NCI-H82 (cell line): ENCODE measurements at regions not wholly inside any gene's neighbourhood (a gene's known extent, or its start where the extent isn't known, plus 50 kb on each side); places are given as distances from the start of the nearest gene placed in this dataset.
"Not testable (repeated sequence)": the region's sequence is repeated elsewhere in the genome, so short reads cannot be mapped to it uniquely, and the experiment has no call there.

Experiments used
- DNase-seq: peaks from one replicate; lab custom pipeline; 2025; lab: John Stamatoyannopoulos, UW

DNA sequence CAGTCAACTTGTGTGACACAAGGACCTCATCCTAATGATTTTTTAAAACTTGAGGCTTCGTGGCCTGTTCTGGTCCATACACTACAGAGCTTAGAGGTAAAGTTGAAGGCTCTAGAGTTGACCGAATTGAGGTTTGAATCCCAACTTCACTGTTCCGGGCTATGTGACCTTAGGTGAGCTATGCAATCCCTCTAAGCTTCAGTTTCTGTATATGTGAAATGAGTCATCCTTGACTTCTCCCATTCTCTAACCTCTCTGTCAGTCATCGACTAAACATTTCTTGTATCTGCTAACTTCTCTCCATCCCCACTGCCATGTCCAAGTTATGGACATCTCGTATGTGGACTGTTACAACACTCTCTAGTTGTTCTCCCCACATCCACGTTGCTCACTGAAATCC, 178.2 kb upstream of the TMEM45B start:
- DNase-seq: no peak

DNA sequence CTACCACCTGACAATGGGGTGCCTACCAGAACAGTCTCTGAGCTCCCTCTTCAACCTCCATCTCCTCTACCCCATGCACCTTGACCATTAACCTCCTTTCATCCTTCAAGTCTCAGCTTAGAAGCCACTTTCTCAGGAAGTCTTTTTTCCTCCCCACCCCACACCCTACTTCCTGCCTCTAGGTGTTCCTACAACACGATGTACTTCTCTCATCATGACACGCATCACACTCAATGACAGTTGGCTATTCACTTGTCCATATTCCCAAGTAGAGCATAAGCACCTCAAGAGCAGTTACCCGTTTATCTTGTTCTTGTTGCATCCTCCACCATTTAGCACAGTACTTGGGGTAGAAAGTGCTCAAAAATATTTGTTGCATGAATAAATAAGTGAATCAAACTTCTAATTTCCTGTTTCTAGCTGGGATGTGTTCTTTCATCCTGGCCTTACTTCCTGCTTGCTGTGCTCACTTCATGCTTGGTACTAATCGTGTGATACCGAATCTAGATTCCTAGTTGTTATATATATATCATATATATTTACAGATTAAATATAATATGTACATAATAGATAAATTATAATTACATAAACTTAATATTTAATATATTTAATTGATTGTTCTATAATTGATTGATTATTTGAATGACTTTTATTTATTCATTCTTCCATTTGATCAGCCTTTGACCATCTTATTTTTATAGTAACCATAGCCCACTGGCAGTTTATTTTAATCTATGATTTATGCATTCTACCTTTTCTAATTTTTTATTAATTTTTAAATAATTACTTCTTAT, 177.5 kb upstream of the TMEM45B start:
- DNase-seq: no peak

DNA sequence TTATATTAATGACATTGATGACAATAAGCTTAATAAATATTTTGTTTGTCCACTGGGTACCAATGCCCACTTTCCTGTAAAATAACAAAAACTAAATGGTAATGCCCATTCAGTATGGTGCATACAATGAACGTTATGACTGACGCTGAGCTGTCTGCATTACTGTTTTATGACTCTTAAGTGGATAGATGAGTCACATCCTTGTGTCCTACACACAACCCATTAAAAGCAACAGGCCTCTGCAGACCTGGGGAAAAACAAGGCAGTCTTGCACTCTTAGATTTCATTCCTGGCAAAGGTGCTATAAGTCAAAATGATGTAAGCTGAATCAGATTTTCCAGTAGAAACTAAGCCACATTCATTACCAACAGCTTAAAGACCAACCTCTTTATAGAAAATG, 176.3 kb upstream of the TMEM45B start:
- DNase-seq: no peak

DNA sequence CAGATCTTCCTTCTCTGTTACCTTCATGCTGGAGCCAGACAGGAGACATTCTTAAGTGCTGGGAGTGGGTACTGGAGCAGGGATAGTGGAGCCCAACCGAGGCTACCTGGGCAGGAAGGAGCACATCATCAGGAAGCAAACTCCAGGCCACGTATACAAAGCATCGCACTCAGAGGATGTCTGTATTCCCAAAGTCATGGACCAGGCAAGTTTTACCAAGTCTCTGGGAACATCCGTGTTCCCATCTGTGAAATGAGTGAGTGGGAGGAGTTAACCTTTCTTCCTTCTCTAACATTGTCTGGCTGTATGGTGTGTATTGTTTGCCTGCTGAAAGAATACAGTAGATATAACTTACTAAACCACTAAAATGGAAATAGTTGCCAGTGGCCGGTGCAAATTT, 175.0 kb upstream of the TMEM45B start:
- no peak for DNase-seq

DNA sequence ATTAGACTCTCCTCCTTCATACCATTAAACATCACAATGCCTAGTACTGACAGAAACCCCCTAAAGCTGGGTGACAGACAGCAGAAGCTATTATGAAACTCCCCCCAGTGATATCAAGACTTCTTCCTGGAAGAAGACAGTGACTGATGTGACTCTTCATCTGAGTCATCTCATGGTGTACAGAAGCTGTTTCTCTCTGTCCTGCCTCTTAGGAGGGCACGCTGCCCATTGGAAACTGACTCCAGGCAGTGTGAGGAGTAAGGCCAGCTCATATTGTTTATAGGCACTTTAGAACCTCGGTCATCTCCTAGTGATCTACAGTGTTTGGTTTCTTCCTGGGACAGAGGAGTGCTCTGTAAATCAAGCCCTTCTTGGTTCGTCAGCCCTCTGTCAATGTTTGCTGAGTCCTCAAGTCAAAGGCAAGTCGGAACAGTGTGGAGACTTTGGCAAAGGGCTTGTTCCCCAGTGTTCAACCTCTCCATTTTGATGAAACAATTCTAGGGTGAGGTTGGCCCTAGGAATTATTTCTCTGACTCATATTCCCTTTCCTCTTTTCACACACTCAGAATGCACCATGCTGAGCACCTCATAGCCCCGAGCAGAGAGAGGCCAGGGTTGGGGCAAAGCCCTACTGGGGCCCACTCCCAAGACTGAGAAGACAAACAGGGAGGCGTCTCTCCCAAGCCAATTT, 172.5 kb upstream of the TMEM45B start:
- no peak for DNase-seq

DNA sequence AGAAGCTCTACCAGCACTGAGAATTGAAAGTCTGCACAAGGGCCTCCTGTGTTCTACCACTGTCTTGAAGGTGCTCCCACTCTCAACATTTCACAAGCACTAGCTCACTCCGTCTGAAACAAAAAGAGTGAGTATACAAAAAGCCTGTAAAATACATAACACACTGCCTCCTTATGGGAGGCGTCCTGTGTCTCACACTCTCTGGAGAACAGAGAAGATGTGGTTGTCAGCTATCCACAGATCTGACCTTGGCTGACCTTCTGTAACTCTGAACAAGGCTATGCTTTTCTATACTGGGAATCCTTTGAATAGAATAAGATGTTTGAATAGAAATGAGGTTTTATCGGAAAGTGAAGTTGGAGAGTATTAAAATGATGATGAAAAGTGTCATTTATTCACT, 171.3 kb upstream of the TMEM45B start:
- DNase-seq: no peak

DNA sequence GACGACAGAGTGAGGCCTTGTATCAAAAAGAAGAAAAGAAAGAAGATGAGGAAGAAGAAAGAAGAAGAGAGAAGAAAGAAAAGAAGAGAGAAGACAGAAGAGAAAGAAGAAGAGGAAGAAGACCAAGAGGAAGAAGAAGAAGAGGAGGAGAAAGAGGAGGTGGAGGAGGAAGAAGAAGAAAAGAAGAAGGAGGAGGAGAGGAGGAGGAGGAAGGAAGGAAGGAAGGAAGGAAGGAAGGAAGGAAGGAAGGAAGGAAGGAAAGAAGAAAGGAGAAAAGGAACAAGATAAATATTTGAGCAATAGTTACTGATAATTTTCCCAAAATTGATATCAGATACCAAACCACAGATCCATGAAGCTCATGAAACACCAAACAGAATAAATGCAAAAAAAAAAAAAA, 169.7 kb upstream of the TMEM45B start:
- no peak for DNase-seq

DNA sequence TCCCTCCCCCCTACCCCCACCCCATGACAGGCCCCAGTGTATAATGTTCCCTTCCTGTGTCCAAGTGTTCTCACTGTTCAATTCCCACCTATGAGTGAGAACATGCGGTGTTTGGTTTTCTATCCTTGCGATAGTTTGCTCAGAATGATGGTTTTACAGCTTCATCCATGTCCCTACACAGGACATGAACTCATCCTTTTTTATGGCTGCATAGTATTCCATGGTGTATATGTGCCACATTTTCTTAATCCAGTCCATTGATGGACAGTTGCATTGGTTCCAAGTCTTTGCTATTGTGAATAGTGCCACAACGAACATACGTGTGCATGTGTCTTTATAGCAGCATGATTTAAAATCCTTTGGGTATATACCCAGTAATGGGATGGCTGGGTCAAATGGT, 165.6 kb upstream of the TMEM45B start:
- DNase-seq: not testable (repeated sequence)

DNA sequence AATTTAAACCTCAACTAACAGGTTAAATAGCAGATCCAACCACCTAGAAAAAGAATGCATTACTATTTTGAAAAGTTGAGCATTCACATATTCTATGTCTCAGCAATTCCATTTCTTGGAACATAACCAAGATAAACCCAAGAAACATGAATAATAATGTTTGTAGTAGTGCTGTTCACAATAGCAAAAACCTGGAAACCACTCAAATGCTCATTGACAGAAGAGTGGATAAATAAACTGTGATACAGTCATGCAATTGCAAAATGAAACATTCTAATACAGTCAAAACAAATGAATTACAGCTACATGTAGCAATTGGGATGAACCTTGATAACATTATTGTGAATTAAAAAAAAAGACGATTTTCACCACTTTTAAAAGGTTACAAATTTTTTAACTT, 162.8 kb upstream of the TMEM45B start:
- DNase-seq: no peak

DNA sequence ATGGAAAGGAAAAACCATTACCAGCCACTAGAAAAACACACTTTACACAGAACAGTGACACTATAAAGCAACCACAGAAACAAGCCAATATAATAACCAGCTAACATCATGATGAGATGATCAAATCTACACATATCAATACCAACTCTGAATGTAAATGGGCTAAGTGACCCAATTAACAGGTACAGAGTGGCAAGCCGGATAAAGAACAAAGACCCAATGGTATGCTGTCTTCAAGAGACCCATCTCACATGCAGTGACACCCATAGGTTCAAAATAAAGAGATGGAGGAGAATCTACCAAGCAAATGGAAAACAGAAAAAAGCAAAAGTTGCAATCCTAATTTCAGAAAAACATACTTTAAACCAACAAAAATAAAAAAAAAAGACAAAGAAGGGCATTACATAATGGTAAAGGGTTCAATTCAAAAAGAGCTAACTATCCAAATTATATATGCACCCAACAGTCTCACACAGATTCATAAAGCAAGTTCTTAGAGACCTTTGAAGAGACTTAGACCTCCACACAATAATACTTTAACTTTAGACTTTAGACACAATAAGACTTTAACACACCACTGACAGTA, 160.3 kb upstream of the TMEM45B start:
- no peak for DNase-seq

DNA sequence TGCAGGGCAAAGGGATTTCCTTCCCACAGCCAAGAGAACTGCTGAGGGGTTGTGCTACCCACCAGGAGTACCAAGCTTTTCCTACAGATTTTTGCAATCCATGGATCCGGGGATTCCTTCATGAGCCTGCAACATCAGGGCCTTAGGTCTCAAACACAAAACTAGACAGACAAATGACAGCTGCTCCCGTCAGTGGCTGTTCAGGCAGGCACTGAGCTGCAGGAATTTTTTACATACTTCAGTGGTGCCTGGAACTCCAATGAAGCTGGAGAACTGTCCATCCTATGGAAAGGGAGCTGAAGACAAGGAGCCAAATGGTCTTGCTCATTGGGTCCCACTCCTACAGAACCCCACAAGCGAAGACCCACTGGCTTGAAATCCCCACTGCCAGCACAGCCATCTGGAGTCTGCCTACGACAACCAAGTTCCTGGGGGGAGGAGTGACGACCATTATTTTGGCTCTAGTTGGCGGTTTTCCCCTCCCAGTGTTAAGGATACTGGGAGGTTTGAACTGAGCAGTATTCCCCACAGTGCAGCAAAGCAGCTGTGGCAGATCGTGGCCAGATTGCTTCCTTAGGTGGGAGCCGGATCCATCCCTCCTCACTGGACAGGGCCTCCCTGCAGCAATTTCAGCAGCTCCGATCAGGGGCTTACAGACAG, 157.7 kb upstream of the TMEM45B start:
- DNase-seq: no peak

DNA sequence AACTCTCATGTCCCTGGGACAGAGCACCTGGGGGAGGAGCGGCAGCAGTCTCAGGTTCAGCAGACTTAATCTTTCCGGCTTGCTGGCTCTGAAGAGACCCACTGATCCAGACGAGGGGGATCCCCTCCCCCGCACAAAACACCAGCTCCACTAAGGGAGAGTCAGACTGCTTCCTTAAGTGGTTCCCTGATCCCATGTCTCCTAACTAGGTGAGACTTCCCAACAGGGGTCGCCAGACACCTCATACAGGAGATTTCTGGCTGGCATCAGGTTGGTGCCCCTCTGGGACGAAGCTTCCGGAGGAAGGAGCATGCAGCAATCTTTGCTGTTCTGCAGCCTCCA, 157.2 kb upstream of the TMEM45B start:
- no peak for DNase-seq

DNA sequence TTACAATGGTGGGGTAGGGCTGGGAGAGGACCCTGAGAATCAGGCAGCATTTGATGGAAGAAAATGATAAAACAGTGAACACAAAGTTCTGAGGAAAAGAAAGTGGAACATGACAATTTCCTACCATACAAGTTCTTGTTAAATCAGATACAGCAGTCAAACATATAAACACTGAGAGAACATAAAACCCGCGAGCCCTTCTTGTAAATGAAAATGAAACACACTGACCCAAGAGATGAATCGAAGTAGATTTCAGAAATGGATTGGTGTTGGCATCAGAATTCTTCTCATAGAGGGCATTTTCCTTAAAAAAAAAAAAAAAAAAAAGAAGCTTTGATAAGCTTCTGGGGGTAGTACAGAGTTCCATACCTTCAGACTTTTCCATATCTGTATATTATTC, 134.7 kb upstream of the TMEM45B start:
- DNase-seq: no peak

DNA sequence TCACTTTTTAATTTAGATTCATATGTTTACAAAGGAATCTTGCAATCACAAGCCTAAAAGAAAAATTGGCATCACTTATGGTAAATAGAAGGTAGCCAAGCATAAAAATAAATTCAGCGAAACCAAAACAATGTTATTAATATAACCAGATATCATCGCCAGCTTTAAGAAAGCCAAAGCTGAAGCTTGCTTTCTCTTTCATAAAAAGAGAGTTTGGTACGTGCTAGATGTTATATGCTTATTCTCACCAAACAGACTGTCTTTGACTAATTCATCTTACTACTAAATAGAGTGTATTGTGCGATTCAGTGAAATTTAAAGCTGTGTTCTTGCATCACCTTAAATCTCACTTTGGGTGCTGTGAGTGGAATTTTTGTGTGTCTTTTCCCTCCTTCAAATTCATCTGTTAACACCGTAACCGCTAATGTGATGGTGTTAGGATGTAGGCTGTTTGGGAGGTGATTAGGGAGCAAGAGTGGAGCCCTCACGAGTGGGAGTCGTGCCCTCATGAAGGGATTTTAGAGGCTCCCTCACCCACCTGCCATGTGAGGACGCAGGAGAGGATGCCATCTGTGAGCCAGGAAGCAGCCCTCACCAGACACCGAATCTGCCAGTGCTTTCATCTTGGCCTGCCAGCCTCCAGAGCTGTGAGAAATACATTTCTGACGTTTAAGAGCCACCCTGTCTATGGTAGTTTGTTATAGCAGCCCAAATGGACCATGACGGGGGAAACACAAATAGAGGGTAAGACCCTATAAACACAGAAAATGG, 134.1 kb upstream of the TMEM45B start:
- DNase-seq: no peak

DNA sequence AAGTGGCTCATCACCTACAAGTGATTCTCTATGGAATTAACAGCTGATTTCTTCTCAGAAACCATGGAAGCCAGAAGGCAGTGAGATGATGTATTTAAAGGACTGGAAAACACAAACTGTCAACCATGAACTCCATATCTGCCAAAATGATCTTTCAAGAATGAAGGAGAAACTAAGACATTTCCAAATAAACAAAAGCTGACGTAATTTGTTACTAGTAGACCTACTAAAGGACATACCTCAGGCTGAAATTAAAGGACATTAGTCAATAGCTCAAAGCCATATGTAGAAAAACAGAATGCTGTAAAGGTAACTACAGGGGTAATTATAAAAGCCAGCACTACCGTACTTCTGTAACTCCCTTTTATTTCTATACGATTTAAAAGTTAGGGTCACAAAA, 129.4 kb upstream of the TMEM45B start:
- DNase-seq: no peak

DNA sequence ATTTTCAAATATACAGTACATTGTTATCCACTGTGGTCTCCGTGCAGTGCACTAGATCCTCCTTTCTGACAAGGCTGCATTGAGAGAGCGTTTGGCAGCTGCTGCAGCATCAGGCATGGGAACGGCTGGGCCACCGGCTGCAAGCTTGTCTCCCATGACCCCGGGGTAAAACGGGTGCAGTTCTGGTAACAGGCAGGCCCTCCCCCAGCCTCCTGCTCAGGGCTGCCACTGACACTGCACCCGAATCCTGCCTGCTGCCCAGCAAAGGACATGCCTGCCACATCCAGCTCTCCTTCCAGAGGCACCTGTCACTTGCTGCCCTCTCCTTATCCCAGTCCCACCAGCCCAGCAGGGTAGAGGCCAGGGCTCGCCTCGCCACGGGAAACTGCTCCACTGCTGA, 124.5 kb upstream of the TMEM45B start:
- no peak for DNase-seq

DNA sequence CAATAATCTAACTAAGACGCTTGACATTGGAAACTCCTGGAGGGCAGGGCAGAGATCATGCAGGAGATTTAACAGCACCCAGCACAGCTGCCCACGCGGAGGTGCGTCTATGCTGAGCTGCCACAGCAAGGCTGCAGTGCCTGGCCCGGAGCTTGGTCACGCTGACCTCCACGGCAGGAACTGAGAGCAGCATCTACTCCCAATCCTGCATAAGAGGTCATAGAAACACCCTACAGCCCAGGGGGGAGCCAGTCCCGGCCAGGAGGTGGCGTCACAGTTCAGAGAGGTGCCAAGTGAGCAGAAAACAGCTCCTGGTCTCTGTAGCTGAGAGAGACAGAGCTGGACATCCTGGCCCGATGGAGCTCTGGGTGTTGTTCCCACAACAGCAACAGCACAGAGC, 121.1 kb upstream of the TMEM45B start:
- DNase-seq: no peak

DNA sequence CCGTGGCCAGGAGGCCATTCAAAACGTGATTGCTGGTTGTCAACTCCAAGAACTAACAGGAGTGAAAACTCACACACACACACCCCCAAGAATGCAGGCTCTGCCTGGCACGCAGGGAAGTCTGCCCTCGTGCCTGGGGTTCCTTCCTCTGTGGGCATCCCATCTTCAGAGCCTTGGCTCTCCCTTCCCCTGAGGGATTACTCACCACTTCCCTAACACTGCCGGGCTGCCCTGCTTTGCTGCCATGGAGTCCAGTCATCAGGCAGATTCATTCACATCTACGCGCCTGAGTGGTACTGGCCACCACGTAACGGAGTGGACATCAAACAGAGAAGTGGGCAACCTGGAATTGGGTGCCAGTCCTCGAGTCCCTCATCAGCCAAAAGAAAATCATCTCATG, 120.7 kb upstream of the TMEM45B start:
- DNase-seq: no peak

DNA sequence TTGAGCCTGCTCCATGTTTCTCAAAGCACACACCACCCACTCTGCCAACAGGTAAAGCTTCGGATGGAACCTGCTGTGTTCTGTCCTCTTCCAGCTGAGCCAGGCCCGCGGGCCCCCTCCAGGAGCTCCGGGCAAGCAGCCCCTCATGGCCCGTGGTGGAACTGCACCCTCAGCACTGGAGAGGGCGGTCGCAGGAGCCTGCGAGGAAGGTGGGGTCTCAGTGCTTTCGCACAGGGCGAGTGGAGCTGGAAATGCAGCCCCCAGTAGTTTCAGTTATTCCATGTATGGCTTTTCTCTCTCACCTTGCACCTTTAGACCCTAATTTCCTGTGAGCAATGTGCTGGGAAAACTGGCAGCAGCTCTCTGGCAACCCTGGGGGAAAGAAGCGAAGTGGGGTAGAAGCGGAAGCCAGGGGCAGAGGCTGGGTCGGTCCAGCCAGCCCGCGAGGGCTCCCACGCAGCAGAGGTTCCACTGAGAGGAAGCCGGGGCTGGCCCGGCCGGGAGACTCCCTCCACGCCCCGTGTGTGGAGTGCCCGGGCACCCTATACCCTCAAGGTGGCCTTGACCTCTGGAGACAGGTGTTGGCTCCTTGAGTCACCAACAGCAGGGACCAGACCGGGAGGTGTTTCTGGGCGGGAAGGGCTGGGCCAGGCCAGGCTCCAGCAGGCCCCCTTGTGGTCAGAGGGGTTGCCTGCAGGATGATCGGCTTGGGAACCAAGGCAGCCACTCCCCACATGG, 119.9 kb upstream of the TMEM45B start:
- DNase-seq: peak; percentile 55

DNA sequence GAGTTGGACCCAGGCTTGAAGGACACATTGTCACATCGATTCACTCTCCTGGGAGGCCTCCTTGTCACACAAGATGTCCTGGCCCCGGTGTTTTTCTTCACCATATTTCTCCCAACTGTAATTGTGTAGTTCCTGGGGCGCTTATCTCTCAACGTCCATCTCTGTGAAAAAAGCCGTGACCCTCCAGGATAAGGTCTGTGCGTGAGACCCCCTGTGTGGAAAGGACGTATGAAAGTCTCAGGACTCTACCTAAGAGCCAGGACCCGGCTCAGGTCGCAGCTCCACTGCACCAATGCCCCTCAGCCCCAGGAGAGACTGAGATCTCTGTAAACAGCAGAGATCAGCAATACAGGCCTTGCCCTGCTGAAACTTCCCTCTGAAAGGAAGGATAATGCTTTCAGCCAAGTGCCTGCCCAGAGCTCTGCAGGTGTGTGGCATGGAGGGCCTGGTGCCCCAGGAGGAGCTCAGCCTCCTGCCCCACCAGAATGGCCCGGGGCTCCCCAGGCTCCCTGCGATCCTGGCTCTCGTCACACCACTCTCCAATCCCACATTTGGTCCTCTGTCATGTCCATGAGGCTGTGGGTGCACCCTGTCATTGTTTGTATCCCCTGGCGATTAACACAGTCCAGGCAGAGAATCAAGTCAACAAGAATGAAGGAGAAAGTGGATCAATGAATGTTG, 119.2 kb upstream of the TMEM45B start:
- DNase-seq: no peak

DNA sequence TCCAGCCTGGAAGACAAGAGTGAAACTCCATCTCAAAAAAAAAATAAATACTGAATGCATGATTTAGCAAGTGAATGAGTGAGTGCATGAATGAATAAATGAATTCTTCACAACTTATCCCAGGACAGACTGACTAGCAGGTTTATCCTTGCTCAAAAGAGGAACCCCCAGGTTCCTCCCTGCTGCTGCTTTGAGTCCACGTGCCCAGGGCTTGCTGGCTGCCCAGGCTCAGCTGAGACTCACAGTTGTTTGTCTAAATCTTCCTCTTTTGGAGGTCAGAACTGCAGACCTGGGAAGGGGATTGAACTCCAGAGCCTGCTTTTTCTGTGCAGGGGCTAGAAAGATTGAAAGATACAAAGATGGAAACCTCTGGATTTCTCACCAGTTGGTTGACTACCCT, 117.4 kb upstream of the TMEM45B start:
- DNase-seq: no peak
